ENCODE measurements at regions not wholly inside any gene's neighbourhood (a gene's known extent, or its start where the extent isn't known, plus 50 kb on each side); places are given as distances from the start of the nearest gene placed in this dataset.

DNA sequence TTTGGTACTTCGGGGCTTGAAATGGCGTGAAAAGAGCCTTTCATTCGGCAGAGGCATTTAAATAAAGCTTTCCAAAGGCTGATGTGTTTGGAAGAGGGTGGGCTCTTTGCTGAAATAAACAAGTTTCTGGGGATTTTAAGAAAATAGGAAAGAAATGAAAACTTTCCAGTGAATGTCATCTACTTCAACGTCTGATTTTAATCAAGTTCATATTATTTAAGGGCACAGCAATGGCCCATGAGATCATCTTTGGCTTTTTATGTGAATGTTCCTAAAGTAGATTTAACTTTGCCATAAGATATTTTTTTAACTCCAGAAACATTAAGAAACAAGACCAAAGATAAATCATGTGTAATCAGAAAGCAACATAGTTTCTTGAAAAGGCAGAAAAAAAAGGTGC lies 69.8 kb upstream of the TTC29 start:
- no peak for TF ChIP-seq CTCF (IDR thresholded peaks at IDR 0.05; ENCODE audit: poor library complexity)
- TF ChIP-seq EZH2phosphoT487 (IDR thresholded peaks at IDR 0.05; ENCODE audit: low read depth, severe bottlenecking, unreplicated experiment): no peak
